COLO668 (cell line): ENCODE measurements at regions not wholly inside any gene's neighbourhood (a gene's known extent, or its start where the extent isn't known, plus 50 kb on each side); places are given as distances from the start of the nearest gene placed in this dataset.

Experiments
- DNase-seq: peaks from one replicate; lab custom pipeline; 2025; ENCODE audit not compliant: unreplicated experiment; lab: John Stamatoyannopoulos, UW

DNA sequence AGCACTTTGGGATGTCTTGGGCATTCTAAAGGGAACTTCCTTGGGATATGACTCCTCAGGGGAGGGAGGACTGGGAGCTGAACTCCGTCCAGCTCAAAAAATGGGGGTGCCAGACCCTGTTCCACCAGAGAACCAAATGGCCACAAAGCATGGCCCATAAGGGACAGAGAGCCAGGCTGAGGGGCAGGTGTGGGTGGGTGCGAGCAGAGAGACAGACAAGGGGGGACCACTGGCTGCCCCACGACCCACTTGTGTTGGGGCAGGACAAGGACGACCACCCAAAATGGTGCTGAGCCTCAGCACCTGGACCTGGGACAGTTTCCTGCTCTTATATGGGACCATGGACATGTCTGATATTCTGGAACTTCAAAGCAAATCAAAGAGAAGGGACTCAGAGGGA, 148.2 kb upstream of the MLN start:
- no peak for DNase-seq

DNA sequence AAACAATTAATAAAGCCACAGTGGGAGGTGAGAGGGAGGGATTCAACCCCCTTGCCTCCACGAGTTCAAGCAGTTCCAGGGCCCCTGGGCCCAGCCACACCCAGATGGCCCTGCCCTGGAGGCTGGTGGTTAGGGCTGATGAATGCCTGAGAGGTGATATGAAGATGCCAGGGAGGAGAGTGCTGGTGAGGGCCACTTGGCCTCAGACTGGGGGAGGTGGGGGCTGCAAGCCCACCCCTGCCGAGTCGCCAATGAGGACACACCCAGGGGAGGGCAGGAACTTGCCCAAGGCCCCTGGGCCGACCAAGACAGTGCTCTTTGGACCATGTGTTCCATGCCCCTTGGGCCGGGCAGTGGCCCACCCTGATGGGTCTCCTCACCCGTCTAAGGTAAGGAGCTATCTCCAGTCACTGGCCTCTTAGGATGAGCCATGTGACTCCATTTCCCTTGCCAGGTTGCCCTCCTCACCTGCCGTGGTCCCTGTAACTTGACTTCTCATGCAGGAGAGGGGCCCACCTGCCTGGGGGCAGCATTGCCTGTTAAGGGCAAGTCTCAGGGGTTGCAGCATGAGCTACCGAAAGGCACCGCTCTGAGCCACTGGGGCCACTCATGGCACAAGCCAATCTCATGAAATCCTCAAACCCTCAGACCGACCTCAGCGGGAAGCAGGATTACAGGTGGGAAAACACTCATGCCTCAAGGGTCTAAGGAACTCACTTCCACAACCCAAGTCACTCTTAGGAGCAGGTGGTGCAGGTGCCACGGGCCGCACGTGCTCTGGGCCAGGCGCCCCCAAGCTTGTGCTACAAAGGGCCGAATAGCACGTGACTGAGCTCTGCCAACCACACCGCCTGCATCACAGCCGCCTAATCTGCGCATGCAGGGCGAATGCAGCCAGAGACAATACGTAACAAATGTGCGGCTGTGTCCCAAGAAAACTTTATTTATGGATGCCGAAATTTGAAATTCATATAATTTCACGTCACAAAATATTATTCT, 147.4 kb upstream of the MLN start:
- DNase-seq = peak; percentile 70

DNA sequence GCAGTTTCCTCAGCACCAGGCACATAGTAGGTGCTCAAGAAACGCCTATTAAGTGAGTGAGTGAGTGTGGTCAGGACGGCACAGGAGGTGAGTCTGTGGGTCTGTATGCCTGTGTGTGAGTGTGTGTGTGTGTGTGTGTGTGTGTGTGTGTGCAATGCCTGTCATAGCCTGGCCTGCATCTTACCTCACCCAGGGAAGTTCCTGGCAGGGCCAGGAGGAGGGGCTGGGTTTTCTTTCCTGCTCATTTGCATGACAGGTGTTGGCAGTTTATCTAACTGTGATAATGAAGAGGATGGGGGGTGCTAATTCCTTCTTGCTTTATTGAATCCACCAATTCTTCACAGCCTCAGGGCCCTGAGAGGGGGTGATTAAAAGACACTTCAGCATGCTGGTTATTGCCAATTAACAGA, 146.7 kb upstream of the MLN start:
- DNase-seq = peak; percentile 82

DNA sequence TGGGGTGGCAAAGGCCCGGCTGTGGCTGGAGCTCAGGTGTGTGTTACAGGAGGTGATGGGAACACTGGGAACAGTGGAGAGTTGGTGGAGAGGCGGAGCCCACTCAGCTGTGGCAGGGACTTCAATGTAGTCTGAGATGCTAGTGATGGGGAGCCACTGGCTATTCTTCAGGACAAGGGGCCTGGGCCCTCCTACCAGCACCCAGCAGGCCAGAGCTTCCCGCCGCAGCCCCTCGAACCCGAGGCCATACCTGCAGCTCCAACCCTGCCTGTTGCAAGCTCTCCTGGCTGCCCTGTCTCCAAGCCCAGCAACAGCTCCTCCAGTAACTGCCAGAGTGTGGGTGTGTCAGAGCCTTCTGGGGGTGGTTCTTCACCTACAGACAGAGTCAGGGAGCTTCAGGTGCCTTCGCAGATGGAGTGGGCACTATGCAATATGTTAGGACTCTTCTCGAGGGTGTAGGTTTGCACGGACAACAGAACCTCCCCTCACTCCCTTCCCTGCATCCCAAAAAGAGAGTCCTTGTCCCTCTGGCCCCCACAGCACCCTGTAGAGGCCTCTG, 146.2 kb upstream of the MLN start:
- no peak for DNase-seq

DNA sequence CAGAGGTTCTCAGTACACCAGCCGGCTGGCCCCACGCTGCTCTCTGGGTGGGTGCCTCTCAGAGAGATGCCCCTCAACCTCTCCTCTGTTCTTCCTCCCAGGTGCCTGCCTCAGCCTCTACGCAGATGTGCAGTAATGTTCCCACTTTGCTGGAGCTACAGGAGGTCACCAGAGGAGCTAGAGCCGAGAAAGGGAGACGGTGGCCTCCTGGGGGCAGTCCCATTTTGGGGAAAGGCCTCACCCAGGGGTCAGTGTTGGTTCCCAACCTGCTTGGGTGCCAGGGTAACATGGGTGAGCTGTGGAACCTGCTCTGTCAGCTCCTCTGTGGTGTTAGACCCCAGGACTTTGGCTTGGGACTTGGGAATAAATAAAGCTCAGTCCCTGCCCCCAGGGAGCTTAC, 145.3 kb upstream of the MLN start:
- DNase-seq = no peak

DNA sequence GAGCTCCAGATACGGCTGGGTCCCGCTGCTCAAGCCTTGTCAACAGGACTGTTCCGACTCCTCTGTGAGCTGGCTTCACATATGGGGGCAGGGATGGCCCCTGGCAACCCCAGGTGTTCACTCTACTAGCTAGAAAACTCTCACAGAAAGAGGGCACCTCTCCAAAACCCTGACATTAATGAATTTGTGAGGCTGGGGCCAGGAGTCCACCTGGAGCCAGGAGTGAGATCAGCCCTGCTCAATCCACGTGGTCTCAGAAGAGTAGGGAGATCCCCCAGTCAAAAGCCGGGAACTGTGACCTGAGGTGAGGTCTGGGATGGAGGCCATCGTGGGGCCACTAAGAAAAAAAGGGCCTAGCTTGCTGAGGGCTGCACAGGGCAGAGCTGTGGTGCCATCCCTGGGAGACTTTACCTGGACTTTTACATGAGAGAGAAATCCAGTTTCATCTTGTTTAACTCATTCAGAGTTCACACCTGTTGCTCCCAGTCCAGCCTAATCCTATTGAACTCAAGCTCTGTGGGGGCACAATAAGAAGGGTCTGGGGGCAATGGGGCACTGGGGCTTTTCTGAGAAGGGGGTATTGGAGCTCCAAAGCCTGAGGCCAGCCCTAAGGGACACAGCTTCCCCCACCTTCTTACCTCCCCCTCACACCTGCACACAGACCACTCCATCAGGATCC, 144.3 kb upstream of the MLN start:
- no peak for DNase-seq

DNA sequence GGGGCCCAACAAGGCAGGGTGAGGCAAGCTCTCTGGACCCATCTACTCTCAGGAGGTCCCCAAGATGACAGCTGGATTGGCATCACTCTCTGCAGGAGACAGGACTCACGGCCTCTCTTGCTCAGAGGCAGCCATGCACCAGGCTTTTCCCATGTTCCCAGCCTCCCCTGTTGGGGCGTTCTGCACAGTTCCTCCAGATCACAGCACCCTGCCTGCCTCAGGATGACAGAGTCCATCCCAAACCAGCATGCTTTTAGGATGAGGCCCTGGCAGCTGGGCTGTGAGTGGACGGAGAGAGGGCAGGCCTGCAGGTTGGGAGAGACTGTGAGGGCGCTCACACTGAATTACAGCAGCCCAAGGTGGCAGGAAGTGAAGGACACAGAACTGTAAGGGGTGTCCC, 143.2 kb upstream of the MLN start:
- DNase-seq = no peak

DNA sequence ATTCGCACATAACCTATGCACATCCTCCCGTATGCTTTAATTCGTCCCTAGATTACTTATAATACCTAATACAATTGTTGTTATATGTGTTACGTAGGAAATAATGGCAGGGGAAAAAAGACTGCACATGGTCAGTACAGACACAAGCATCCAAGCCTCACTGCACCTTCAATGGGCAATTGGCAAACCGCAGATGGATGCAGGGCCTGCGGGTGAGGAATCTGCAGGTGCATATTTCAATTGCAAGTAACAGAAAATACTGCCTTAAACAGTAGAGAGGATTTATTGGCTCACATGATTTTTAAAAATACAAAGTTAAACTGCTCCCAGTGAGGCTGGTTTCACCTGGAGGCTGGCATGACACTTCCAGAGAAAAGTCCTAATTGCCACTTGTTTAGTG, 142.1 kb upstream of the MLN start:
- no peak for DNase-seq

DNA sequence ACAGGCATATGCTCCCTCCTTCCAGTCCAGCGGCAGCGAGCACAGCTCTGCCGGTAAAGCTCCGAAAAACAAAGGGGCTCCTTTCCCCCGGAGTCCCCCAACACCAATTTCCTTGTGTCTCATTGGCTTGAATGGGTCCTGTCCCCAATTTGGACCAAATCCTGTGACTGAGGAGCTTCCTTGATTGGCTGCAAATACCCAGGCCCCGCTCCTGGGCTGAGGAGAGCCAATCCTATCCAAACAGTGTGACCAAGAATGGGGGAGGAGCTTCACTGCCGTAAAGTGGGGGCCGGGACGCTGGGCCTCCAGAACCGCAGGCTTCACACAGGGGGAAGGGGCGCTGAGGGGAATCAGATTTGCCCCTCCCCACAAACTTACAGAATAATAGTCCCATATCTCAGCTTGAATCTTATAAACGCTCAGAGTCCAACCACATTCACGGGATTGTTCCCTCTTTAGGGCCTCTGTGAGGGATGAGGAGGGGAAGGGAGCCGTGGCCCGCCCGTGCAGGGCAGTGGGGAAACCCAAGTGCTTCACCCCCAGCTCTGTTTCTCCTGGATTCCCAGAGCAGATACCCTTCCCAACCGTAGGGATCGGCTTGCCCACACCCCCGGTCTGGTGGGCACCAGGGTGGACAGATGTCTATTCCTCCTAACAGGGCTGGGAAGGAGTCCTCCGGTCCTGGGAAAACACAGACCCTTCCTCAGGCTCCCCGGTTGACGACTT, 141.0 kb upstream of the MLN start:
- DNase-seq = no peak

DNA sequence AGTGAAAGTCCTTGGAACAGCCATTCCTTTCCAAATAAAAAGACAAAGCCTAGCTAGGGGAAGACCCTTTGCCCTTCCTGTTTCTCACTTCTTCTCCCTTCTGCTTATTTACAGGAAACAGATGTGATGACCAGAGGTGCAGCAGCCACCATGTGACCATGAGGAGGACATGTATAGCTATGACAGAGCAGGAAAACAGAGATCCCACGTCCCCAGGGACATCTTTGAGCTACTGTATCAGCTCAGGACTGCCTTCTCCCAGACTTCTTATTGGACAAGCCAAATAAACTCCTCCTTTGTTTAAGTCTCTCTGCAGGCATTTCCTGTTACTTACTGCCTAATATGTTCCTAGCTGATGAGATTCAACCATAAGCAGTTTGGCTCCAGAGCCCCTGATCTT, 133.1 kb upstream of the MLN start:
- DNase-seq = no peak

DNA sequence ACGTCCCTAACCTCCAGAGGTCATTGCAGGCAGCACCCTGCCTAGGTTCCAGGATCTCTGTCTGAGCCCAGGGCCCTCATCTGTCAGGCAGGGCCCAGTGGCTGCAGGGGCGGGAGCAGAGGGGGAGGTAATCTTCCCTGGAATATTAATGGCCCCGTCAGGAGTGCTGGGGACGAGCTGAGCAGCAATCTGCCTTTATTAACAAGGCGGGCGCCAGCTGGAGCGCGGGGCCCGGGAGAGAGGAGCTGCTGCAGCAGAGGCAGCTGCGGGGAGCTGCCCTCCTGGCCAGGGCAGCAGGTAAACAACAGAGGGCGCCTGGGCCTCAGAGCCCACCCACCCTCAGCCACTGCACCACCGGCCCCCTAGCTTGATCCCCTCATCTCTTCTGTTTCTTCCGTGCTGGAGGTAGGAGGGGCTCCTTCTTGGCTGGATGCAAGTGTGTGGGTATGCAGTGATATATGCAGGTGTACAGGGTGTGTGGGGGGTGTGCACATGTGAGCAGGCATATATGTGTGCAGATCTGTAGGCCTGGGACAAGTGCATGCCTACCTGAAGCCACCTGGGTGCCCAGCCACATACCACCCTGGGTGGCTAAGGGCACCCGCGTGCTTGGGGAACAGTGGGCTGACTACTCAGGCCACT, 131.8 kb upstream of the MLN start:
- peak; percentile 50 for DNase-seq

DNA sequence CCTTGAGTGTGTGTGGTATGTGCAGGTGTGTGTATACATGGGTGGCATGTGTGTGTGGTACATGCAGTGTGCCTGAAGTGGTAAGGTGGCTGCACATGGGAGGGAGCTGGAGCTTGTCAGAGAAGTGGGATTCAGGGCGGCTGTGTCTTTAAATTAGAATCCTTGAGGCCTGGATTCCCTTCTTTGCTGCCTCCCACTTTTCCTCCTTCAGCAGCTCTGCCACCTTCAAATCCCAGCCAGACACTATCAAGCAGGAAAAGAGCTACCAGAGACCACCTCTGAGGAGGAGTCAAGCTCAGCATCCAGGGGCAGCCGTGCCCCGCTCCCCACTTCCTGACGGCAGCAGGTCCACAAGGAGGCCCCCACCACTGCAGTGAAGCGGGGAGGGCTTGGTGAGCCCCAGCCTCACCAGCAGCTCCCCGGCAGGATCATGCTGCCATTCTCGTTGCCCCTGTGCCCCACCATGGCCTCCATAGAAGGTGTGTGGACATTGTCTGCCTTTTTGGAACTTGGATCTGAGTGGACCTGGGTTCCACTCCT, 131.0 kb upstream of the MLN start:
- no peak for DNase-seq

DNA sequence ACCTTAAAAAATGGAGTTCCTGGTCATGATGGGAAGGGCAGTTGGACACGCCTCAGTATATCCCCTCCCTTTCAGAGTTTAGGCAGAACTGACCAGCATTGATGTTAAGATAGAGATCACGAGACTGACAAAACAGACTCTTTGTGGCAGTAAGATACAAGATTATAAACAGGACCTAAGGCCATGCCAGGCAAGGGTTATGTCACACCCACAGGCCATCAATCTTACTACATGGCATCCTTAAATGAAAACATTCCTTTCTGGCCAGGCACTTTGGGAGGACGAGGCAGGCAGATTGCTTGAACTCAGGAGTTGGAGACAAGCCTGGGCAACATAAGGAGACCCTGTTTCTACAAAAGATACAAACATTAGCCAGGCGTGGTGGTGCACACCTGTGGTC, 129.3 kb upstream of the MLN start:
- no peak for DNase-seq

DNA sequence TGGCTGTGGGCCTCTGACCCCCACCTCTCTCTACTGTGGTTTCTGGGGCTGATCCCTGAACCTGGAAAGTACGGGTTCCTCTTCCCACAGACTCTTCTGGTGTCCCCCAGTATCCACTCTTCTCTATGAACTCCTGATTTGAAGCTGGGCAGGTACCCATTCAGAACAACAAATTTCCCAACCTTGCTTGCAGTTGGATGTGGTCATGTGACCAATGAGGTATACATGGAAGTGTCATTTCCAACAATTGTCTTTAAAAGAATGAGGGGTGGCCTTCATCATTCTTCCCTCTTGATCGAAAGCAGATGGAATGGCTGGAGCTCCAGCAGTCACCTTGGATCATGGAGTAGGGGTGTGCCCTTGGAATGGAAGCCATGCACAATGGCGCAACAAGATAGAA, 128.0 kb upstream of the MLN start:
- no peak for DNase-seq

DNA sequence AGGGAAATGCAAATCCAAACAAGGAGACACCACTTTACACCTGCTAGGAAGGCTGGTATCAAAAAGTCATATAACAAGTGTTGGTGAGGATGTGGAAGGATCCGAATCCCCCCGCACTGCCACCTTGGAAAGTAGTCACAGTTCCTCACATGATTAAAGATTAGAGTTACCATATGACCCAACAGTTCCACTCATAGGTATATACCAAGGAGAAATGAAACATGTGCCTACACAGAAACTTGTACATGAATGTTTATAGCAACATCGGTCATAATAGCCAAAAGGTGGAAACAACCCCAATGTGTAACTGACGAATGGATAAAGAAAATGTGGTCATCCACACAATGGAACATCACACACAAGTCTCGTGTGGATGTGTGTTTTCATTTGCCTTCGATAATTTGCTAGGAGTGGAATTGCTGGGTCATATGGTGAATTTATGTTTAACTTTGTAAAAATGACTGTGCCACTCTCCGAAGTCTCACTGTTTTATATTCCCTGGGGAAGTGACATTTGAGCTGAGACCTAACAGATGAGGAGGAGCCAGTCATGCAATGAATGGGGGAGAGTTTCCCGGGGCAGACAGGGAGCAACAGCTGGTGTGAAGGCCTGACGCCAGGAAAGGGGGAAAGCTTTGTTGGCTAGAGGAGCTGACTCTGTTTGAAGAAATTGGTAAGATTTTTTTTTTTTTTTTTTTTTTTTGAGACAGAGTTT, 125.9 kb upstream of the MLN start:
- peak; percentile 12 for DNase-seq

DNA sequence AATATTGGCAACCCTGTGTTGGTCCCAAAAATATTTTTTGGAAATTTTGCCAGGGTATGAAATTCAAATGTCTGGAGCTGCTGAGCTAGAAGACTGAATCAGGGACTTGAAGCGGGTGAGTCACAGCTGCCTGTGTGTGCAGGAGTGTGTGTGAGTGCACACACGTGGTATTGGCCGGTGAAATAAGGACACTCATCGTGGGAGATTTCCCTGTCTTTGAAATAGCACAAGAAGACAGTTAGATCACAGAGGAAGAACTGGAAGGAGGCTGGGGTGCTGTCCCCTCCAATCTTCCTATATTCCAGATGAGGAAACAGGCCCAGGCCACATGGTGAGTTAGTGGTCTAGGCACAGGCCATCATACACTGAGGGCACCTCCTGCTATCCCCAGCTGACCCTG, 123.8 kb upstream of the MLN start:
- no peak for DNase-seq

DNA sequence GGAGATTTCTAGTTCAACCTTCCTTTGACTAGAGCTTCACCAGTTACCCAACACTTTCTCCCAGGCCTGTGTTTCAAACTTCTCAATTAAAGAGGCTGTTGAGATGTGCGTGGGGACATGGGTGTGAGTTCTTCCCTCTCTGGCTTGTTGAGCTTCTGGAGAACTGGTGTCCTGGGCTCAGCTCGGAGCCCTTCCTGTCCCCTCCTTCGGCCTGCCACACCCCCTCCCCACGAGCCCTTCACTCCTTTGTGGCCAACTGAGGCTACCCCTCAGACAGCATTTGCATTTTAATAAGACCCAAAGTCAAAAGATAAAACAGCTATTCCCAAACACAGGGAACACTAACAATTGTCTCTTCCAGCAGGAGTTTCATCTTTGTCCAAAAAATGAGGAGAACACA, 123.3 kb upstream of the MLN start:
- DNase-seq = no peak

DNA sequence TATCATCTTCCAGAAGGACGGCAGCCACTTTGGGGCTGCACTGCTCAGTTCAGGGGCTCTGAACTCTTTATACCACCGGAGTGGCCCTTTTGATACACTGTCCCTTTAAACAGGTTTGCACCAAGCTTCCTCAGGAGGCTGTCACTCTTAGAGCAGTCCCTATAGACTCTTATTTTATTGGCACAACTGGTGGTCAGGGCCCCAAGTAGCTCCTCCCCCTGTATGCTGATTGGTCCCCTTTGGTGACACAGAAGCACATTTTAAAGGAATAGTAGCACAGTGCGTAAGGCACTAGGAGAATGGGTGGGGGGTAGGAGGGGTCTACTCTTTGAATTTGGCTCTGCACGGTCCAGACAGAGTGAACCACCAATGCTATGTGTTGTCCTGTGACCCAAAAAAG, 122.6 kb upstream of the MLN start:
- no peak for DNase-seq

DNA sequence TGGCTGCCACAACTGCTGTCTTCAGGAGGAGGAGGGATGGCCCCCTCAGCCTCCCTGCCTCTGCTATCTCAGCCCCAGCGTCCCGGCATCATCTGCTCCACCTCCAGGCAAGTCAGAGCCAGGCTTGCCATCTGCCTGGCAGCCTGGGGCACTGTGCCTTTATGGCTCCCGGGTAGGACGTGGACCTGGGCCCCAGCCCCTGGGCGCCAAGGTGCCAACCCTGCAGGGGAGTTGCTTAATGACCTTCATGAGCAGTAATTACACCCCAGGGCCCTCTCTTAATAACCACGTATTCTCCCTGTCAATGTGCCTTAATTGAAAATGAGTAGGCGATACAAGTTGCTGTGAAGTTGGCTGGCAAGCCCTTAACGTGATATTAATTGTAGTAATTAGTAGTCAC, 122.1 kb upstream of the MLN start:
- no peak for DNase-seq

DNA sequence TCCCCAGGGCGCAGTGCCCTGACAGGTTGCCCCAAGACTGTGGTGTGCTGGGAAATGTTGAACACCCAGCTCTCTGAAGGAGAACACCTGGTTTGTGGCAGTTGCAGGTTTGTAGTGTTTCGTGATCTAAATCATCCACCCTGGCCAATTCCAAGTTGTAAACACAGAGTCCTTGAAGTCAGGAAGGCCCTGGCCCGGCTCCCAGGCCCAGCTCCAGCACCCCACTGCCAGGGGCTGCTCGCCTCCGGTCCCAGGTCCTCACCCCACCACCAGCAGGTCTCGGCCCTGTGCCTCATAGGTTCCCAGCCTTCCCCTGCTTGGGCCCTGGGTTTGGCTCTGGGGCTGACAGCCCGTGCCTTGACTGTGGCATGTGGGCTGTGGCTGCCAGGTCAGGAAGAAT, 121.4 kb upstream of the MLN start:
- no peak for DNase-seq
